GM12878 (cell line): ENCODE measurements at regions not wholly inside any gene's neighbourhood (a gene's known extent, or its start where the extent isn't known, plus 50 kb on each side); places are given as distances from the start of the nearest gene placed in this dataset.

ENCODE experiments used
- ATAC-seq: fragments of 200-7000 bp; cut with Tn5 transposase; 3 replicates; pipeline ENCODE4 v1.9.1; 2020; ENCODE audit warnings: mild to moderate bottlenecking, moderate library complexity
- BruUV-seq: library from RNA; stranded (reverse); fragments of 400-500 nt; replicated peaks from 2 replicates; lab custom pipeline; 2021; lab: Mats Ljungman, UMichigan
- CTCF ChIA-PET: fragments of 300-600 bp; sonication (Branson Sonifier 250); formaldehyde crosslinking; extraction: SDS; loops from one replicate; lab custom pipeline; 2021; ENCODE audit warnings: inconsistent platforms; lab: Yijun Ruan, JAX
- POLR2A ChIA-PET: fragments of 350-600 bp; formaldehyde crosslinking; extraction: SDS; loops from one replicate; lab custom pipeline; 2021; ENCODE audit warnings: inconsistent platforms; lab: Charles Lee
- RAD21 ChIA-PET: fragments of 300-600 bp; sonication (Branson Sonifier 250); formaldehyde crosslinking; loops from one replicate; lab custom pipeline; 2023; ENCODE audit warnings: antibody characterized with exemption; ENCODE audit not compliant: unreplicated experiment; lab: Charles Lee
- SMC1A ChIA-PET: fragments of 300-600 bp; sonication (Branson Sonifier 250); formaldehyde crosslinking; loops from one replicate; lab custom pipeline; 2023; ENCODE audit not compliant: unreplicated experiment, uncharacterized antibody; lab: Charles Lee
- DNase-seq: peaks from one replicate; pipeline ENCODE4 v3.0.0-alpha.2; 2011; ENCODE audit warnings: low read depth, low spot score
- FAIRE-seq: peaks from 3 replicates; lab custom pipeline; 2011; peaks lifted over from hg19 to GRCh38; lab: Jason Lieb, UNC
- H2AFZ ChIP-seq: 2 replicates; pipeline ENCODE4 v1.6.0; 2011; ENCODE audit warnings: low read depth, low read length, control low read depth; ENCODE audit not compliant: control insufficient read depth
- H3K27ac ChIP-seq: 2 replicates; pipeline ENCODE4 v1.5.1; 2011; ENCODE audit warnings: control low read depth; ENCODE audit not compliant: control insufficient read depth, insufficient read depth
- H3K27me3 ChIP-seq, 2 experiments: replicated peaks in 1 of 2; 2 replicates each; pipeline versions ENCODE4 v1.6.0 to v1.6.1; 2011; ENCODE audit warnings: low read length in 1 of 2; ENCODE audit not compliant: control insufficient read depth in 2 of 2, insufficient read depth in 2 of 2
- H3K36me3 ChIP-seq, 2 experiments: 2 replicates each; pipeline ENCODE4 v1.5.1; 2011; ENCODE audit warnings: low read length in 1 of 2; ENCODE audit not compliant: control insufficient read depth in 2 of 2, insufficient read depth in 2 of 2
- H3K4me1 ChIP-seq: 2 replicates; pipeline ENCODE4 v1.6.1; 2011; ENCODE audit warnings: mild to moderate bottlenecking, low read length, moderate library complexity, mixed read lengths; ENCODE audit not compliant: control insufficient read depth, insufficient read depth
- H3K4me2 ChIP-seq: 2 replicates; pipeline ENCODE4 v1.6.0; 2011; ENCODE audit warnings: control low read depth; ENCODE audit not compliant: control insufficient read depth, insufficient read depth
- H3K4me3 ChIP-seq: fragments of 200-600 bp; sonication (generic); 2 replicates; pipeline ENCODE4 v1.5.1; 2016
- H3K79me2 ChIP-seq: 2 replicates; pipeline ENCODE4 v1.6.0; 2011; ENCODE audit warnings: low read length; ENCODE audit not compliant: control insufficient read depth, insufficient read depth
- H3K9ac ChIP-seq: 2 replicates; pipeline ENCODE4 v1.8.0; 2011; ENCODE audit warnings: low read length, control low read depth, mixed read lengths; ENCODE audit not compliant: control insufficient read depth, insufficient read depth
- H3K9me3 ChIP-seq: replicated peaks from 3 replicates; pipeline ENCODE4 v1.5.1; 2011; ENCODE audit warnings: mild to moderate bottlenecking, low read length; ENCODE audit not compliant: control insufficient read depth, insufficient read depth
- H4K20me1 ChIP-seq: 2 replicates; pipeline ENCODE4 v1.6.0; 2011; ENCODE audit not compliant: control insufficient read depth, insufficient read depth
- ASH2L ChIP-seq: fragments of 300-600, 200-600 bp; sonication (generic); IDR thresholded peaks from 2 replicates; pipeline ENCODE4 v1.6.1; 2017; ENCODE audit warnings: low read depth, mild to moderate bottlenecking, borderline replicate concordance
- CHD1 ChIP-seq: IDR thresholded peaks from 2 replicates; pipeline ENCODE4 v1.6.1; 2012; ENCODE audit warnings: low read depth, low read length, improper control_type of control experiment
- EED ChIP-seq: sonication (generic); IDR thresholded peaks from 2 replicates; pipeline ENCODE4 v1.6.1; 2016; ENCODE audit warnings: antibody characterized with exemption, low read depth
- IKZF1 ChIP-seq: fragments of 450-650 bp; conservative IDR thresholded peaks from 2 replicates; pipeline ENCODE4 v1.6.1; 2017; ENCODE audit warnings: antibody characterized with exemption, mild to moderate bottlenecking
- MTA3 ChIP-seq: IDR thresholded peaks from 2 replicates; pipeline ENCODE4 v1.6.1; 2012; ENCODE audit warnings: low read length, inconsistent platforms, borderline replicate concordance
- MXI1 ChIP-seq: fragments of 150-350 bp; IDR thresholded peaks from 2 replicates; pipeline ENCODE4 v1.6.1; 2011; ENCODE audit warnings: low read depth, mild to moderate bottlenecking, inconsistent platforms, low read length, improper control_type of control experiment
- NR2C2 ChIP-seq: IDR thresholded peaks from 2 replicates; pipeline ENCODE4 v1.6.1; 2011; ENCODE audit warnings: borderline replicate concordance, low read depth; ENCODE audit not compliant: control insufficient read depth, insufficient read length
- PAX5 ChIP-seq: IDR thresholded peaks from 2 replicates; pipeline ENCODE4 v1.6.1; 2011; ENCODE audit warnings: low read depth, low read length, borderline replicate concordance
- RUNX3 ChIP-seq: IDR thresholded peaks from 2 replicates; pipeline ENCODE4 v1.6.1; 2012; ENCODE audit warnings: low read length, inconsistent platforms
- SIN3A ChIP-seq: IDR thresholded peaks from 2 replicates; pipeline ENCODE4 v1.6.1; 2012; ENCODE audit warnings: low read depth, low read length, improper control_type of control experiment
- SIX5 ChIP-seq: IDR thresholded peaks from 2 replicates; pipeline ENCODE4 v1.6.1; 2011; ENCODE audit warnings: mild to moderate bottlenecking, low read depth, low read length, moderate library complexity; ENCODE audit not compliant: severe bottlenecking
- SMARCA5 ChIP-seq: fragments of 450-650 bp; IDR thresholded peaks from 2 replicates; pipeline ENCODE4 v1.6.1; 2017; ENCODE audit warnings: mild to moderate bottlenecking
- SMC3 ChIP-seq: IDR thresholded peaks from 2 replicates; pipeline ENCODE4 v1.6.1; 2011; ENCODE audit warnings: low read length, improper control_type of control experiment, borderline replicate concordance
- WRNIP1 ChIP-seq: IDR thresholded peaks from 2 replicates; pipeline ENCODE4 v1.6.1; 2011; ENCODE audit warnings: low read depth, low read length, improper control_type of control experiment, borderline replicate concordance
- ZBED1 ChIP-seq: IDR thresholded peaks from 2 replicates; pipeline ENCODE4 v1.6.1; 2016; ENCODE audit warnings: borderline replicate concordance
- ZNF217 ChIP-seq: fragments of 450-650 bp; IDR thresholded peaks from 2 replicates; pipeline ENCODE4 v1.6.1; 2017; ENCODE audit warnings: antibody characterized with exemption, mild to moderate bottlenecking
- ZNF274 ChIP-seq: IDR thresholded peaks from one replicate; pipeline ENCODE4 v1.8.0; 2011; ENCODE audit not compliant: insufficient read length, insufficient read depth
- WGBS: methylation state at CpG from one replicate; pipeline ENCODE4 v1.1.6; 2016; ENCODE audit warnings: low lambda C conversion rate; ENCODE audit not compliant: insufficient replicate concordance, insufficient coverage; ENCODE audit errors: missing lambda C conversion rate; 5-methylcytosine and 5-hydroxymethylcytosine counted together
- in situ Hi-C: fragments of 300-500 bp; cut with MboI; formaldehyde crosslinking; loops from 9 replicates; pipeline ENCODE4 v1.14.3; 2018; ENCODE audit warnings: mixed read lengths
- intact Hi-C: fragments of 100-400 bp; cut with micrococcal nuclease; formaldehyde crosslinking; loops from one replicate; pipeline ENCODE4 v1.14.2; 2022; ENCODE audit not compliant: unreplicated experiment
- TF ChIP-seq, protein P1 (sequence below): IDR thresholded peaks from 2 replicates; pipeline ENCODE4 v1.6.1; 2011; ENCODE audit warnings: low read depth, low read length, improper control_type of control experiment, borderline replicate concordance
- TF ChIP-seq, protein P2 (sequence below): fragments of 450-650 bp; IDR thresholded peaks from 2 replicates; pipeline ENCODE4 v1.6.1; 2017; ENCODE audit warnings: mild to moderate bottlenecking, low read depth, inconsistent platforms; ENCODE audit not compliant: poor library complexity, severe bottlenecking
- TF ChIP-seq, protein P3 (sequence below): IDR thresholded peaks from 2 replicates; pipeline ENCODE4 v1.6.1; 2012; ENCODE audit warnings: low read length, inconsistent platforms
- TF ChIP-seq, protein P4 (sequence below): IDR thresholded peaks from 2 replicates; pipeline ENCODE4 v1.6.1; 2012; ENCODE audit warnings: low read depth, low read length, improper control_type of control experiment

DNA sequence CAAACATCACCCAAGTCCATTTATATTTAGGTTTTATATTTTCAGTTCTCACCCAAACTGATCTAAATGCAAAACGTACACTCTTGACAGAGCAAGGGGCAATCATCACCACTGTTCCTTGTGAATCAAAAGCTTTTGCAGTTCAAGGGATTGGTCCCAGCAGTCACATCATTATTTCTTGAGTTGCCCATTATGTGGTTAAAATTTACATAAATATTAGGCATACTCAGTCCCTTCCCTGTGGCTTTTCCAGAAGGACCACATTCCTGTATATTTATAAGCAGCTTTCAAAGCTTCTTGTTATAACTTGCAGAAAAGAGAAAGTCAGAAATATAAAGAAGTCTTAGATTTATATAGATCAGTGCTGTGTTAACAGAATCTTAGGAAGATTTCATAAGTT, 224.4 kb downstream of the CLCN4 start (continued):
- TF ChIP-seq, protein P1, sequence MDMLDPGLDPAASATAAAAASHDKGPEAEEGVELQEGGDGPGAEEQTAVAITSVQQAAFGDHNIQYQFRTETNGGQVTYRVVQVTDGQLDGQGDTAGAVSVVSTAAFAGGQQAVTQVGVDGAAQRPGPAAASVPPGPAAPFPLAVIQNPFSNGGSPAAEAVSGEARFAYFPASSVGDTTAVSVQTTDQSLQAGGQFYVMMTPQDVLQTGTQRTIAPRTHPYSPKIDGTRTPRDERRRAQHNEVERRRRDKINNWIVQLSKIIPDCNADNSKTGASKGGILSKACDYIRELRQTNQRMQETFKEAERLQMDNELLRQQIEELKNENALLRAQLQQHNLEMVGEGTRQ = no peak
- TF ChIP-seq RUNX3 (no peak), SIX5 (no peak)
- TF ChIP-seq, protein P2, sequence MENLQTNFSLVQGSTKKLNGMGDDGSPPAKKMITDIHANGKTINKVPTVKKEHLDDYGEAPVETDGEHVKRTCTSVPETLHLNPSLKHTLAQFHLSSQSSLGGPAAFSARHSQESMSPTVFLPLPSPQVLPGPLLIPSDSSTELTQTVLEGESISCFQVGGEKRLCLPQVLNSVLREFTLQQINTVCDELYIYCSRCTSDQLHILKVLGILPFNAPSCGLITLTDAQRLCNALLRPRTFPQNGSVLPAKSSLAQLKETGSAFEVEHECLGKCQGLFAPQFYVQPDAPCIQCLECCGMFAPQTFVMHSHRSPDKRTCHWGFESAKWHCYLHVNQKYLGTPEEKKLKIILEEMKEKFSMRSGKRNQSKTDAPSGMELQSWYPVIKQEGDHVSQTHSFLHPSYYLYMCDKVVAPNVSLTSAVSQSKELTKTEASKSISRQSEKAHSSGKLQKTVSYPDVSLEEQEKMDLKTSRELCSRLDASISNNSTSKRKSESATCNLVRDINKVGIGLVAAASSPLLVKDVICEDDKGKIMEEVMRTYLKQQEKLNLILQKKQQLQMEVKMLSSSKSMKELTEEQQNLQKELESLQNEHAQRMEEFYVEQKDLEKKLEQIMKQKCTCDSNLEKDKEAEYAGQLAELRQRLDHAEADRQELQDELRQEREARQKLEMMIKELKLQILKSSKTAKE = no peak

DNA sequence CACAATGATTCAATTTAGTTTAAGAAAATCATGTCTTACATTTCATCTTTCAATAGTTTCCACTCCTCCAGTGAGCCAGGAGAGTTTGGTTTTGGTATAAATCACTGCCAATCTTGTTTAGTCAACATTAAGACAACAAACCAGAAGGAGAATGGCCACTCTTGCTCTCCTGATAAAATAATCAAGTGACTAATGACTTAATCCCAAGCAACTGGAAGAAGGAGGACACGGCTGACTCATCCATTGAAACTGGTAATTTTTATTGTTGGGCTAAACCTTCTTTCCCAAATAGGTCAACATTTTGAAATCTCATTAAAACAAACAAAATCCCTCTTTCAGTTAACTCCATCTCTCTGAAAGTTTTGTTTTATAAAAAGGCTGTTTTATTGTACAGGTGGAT, 230.2 kb downstream of the CLCN4 start:
- POLR2A ChIA-PET = no interaction called here
- H3K79me2 ChIP-seq = no peaks in the 10 kb centered on the region

More for the DNA sequence above, 230.2 kb downstream of the CLCN4 start:
- in situ Hi-C loops = no loop called here
- ChIA-PET SMC1A (no interaction called here), RAD21 (no interaction called here), CTCF (no interaction called here)
- Histone ChIP-seq H3K27ac (no peak overlapping the region), H3K36me3 (no peaks in the 10 kb centered on the region), H3K4me3 (no peak overlapping the region), H3K4me1 (no peaks in the 10 kb centered on the region), H3K4me2 (no peak overlapping the region), H3K9me3 (no peaks in the 10 kb centered on the region), H2AFZ (no peak overlapping the region), H4K20me1 (no peaks in the 10 kb centered on the region), H3K27me3 (no peaks in the 10 kb centered on the region; a peak in 1 of 4 replicates), H3K9ac (no peak overlapping the region)
- TF ChIP-seq NR2C2 (no peak), EED (no peak), ZNF217 (no peak), IKZF1 (no peak), MXI1 (no peak), MTA3 (no peak), ZNF274 (no peak), ZBED1 (no peak), PAX5 (no peak), SMARCA5 (no peak), ASH2L (no peak), CHD1 (no peak), SMC3 (no peak), SIN3A (no peak), WRNIP1 (no peak)
- TF ChIP-seq, protein P3, sequence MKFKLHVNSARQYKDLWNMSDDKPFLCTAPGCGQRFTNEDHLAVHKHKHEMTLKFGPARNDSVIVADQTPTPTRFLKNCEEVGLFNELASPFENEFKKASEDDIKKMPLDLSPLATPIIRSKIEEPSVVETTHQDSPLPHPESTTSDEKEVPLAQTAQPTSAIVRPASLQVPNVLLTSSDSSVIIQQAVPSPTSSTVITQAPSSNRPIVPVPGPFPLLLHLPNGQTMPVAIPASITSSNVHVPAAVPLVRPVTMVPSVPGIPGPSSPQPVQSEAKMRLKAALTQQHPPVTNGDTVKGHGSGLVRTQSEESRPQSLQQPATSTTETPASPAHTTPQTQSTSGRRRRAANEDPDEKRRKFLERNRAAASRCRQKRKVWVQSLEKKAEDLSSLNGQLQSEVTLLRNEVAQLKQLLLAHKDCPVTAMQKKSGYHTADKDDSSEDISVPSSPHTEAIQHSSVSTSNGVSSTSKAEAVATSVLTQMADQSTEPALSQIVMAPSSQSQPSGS = no peak
- TF ChIP-seq, protein P4, sequence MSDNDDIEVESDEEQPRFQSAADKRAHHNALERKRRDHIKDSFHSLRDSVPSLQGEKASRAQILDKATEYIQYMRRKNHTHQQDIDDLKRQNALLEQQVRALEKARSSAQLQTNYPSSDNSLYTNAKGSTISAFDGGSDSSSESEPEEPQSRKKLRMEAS = no peak
- TF ChIP-seq, protein P1 = no peak
- BruUV-seq = no TSS peak
- 6% methylated on average over 1 of the region's 1 CpG for WGBS
- no peak for ATAC-seq
- no peak for DNase-seq
- intact Hi-C loops = no loop called here
- no peak for FAIRE-seq
